ENCODE measurements at regions not wholly inside any gene's neighbourhood (a gene's known extent, or its start where the extent isn't known, plus 50 kb on each side); places are given as distances from the start of the nearest gene placed in this dataset.

DNA sequence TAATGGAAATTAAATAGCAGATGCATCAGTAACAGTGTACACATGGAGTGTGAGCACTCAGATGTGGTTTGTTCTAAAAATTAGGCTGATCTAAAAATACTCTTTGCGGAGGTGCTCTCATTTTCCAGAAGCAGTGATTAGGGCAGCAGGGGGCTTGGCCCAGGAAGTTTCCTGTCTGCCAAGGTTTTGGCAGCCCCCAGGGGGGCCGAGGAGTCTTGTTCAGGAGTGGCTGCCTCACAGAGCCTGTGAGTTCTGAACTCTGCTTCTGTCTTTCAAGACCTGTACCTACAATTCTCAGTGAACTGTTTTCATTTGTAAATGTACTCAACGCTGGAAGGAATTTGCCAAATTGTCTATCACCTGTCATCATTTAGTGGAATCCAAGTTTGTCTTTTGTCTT, 388.4 kb upstream of the CDH11 start:
- H3K27me3 ChIP-seq = no peaks in the 10 kb centered on the region
- no peaks in the 10 kb centered on the region for H3K36me3 ChIP-seq
- ATAC-seq (no peak), DNase-seq (no peak)
- intact Hi-C loops (cut with DNase I) = loop anchor here in 1 of 10 donors (10.0 kb wide), 1 partner anchor 255 kb away; no protein-coding TSS in a partner anchor
- H3K9me3 ChIP-seq = no peaks in the 10 kb centered on the region
- H3K27ac ChIP-seq = no peak overlapping the region
- TF ChIP-seq, protein P1, sequence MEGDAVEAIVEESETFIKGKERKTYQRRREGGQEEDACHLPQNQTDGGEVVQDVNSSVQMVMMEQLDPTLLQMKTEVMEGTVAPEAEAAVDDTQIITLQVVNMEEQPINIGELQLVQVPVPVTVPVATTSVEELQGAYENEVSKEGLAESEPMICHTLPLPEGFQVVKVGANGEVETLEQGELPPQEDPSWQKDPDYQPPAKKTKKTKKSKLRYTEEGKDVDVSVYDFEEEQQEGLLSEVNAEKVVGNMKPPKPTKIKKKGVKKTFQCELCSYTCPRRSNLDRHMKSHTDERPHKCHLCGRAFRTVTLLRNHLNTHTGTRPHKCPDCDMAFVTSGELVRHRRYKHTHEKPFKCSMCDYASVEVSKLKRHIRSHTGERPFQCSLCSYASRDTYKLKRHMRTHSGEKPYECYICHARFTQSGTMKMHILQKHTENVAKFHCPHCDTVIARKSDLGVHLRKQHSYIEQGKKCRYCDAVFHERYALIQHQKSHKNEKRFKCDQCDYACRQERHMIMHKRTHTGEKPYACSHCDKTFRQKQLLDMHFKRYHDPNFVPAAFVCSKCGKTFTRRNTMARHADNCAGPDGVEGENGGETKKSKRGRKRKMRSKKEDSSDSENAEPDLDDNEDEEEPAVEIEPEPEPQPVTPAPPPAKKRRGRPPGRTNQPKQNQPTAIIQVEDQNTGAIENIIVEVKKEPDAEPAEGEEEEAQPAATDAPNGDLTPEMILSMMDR (IDR thresholded peaks at IDR 0.05) = no peak
- peaks cover 0 to 19% (median 4%) of the 10 kb centered on the region in 9 donors for H3K4me1 ChIP-seq
- 50 to 51% methylated on average over 3 of the region's 3 CpGs for WGBS, 2 donors
- no peak overlapping the region for H3K4me3 ChIP-seq

DNA sequence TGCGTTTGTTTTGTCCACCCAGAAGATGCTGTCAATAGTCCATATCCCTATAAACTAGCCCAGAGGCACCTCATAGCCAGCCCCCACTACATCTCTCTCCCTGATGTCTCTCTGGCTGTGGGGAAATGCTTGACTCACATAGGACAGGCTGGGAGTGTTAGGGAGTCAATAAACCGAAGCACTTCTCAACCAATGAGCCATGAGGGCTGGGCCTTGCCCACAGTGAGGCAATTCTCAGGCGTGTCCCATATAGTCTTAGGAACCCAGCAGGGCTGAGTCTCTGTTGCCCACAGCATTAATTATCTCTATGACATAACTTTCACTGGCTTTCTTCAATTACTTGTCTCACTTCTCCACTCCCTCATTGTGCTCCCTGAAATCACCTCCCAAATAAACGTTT, 387.3 kb upstream of the CDH11 start:
- Histone ChIP-seq H3K27me3 (no peaks in the 10 kb centered on the region), H3K4me3 (no peak overlapping the region), H3K27ac (no peak overlapping the region), H3K9me3 (no peaks in the 10 kb centered on the region), H3K4me1 (peaks cover 0 to 19% (median 4%) of the 10 kb centered on the region in 9 donors), H3K36me3 (no peaks in the 10 kb centered on the region)
- DNase-seq = no peak
- TF ChIP-seq, protein P1 (IDR thresholded peaks at IDR 0.05) = no peak
- intact Hi-C loops (cut with DNase I) = loop anchor here in 1 of 10 donors (10.0 kb wide), 1 partner anchor 56 kb away; no protein-coding TSS in a partner anchor
- 80 to 89% methylated on average over 4 of the region's 4 CpGs for WGBS, 2 donors
- ATAC-seq = no peak

DNA sequence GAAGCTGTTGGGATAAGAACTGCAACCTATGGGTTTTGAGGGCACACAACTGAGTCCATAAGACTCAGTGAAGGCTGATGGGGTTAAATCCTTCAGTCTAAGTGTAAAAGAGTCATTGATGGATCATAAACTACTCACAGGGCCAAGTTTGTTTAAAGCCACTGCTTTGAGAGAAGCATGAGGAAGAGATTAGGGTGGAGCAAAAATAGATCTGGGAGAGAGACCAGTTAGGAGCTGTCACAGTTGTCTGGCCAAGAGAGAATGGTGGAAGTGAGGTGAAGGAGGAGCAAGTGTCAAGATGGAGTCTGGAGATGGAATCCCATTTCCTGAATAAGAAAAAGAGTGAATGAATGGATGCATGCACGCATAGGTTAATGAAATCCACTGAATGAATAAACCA, 379.1 kb upstream of the CDH11 start:
- 91 to 92% methylated on average over 1 of the region's 1 CpG for WGBS, 2 donors
- DNase-seq = no peak
- Histone ChIP-seq H3K27me3 (peaks cover 0 to 3% (median 0%) of the 10 kb centered on the region in 7 donors), H3K27ac (no peak overlapping the region), H3K4me3 (no peak overlapping the region), H3K4me1 (peaks cover 0 to 3% (median 0%) of the 10 kb centered on the region in 9 donors), H3K9me3 (no peaks in the 10 kb centered on the region), H3K36me3 (no peaks in the 10 kb centered on the region)
- TF ChIP-seq, protein P1 (IDR thresholded peaks at IDR 0.05) = no peak
- intact Hi-C loops (cut with DNase I) = loop anchor here in 1 of 10 donors (10.0 kb wide), 1 partner anchor 64 kb away; no protein-coding TSS in a partner anchor
- peak in 2 of 8 donors; percentile 58 to 63 for ATAC-seq

DNA sequence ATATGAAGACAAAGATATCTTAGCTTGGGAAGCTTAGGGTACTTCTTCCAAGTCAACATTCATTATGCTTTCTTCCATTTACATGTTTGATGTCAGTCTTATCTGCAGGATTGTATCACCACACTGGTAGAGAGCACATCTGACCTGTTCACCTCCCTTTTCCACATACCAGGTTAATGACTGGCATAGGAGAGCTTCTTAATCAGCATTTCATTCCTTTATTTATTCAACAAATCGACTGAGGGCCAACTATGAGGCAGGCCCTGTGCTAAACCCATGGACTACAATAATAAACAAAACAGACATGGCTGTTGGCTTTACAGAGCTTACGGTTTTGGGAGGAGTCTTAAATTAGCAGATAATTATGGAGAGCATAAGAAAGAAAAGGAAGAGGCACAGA, 378.1 kb upstream of the CDH11 start:
- DNase-seq (no peak), ATAC-seq (no peak)
- H3K36me3 ChIP-seq = no peaks in the 10 kb centered on the region
- H3K27ac ChIP-seq = no peak overlapping the region
- intact Hi-C loops (cut with DNase I) = loop anchor here in 1 of 10 donors (10.0 kb wide), 1 partner anchor 65 kb away; no protein-coding TSS in a partner anchor
- H3K4me3 ChIP-seq = no peak overlapping the region
- TF ChIP-seq, protein P1 (IDR thresholded peaks at IDR 0.05) = no peak
- H3K9me3 ChIP-seq = no peaks in the 10 kb centered on the region
- peaks cover 0 to 3% (median 0%) of the 10 kb centered on the region in 9 donors for H3K4me1 ChIP-seq
- 70 to 73% methylated on average over 2 of the region's 2 CpGs for WGBS, 2 donors
- H3K27me3 ChIP-seq = peaks cover 0 to 3% (median 0%) of the 10 kb centered on the region in 7 donors
